ENCODE measurements at regions not wholly inside any gene's neighbourhood (a gene's known extent, or its start where the extent isn't known, plus 50 kb on each side); places are given as distances from the start of the nearest gene placed in this dataset.

- TF ChIP-seq CTCF (IDR thresholded peaks at IDR 0.05) (no peak), POLR2AphosphoS5 (IDR thresholded peaks at IDR 0.05) (no peak), POLR2A (IDR thresholded peaks at IDR 0.05) (no peak)
These were observed 448.2 kb upstream of the AUTS2 start for GRCh38 chr7:69149804-69150782.
